Endothelial cell of umbilical vein (primary cell): ENCODE measurements at regions not wholly inside any gene's neighbourhood (a gene's known extent, or its start where the extent isn't known, plus 50 kb on each side); places are given as distances from the start of the nearest gene placed in this dataset.

Experiments
- BruUV-seq: library from RNA; stranded (reverse); fragments of 400-500 nt; replicated peaks from 2 replicates; lab custom pipeline; 2021; lab: Mats Ljungman, UMichigan
- CTCF ChIA-PET: fragments of 300-600, 350-600 bp; sonication (Branson Sonifier 250); formaldehyde crosslinking; loops from one replicate; lab custom pipeline; 2021; ENCODE audit warnings: antibody characterized with exemption, inconsistent platforms; lab: Charles Lee
- POLR2A ChIA-PET: fragments of 300-600, 350-600 bp; sonication (Branson Sonifier 250); formaldehyde crosslinking; loops from one replicate; lab custom pipeline; 2021; ENCODE audit warnings: antibody characterized with exemption, inconsistent platforms; lab: Charles Lee
- DNase-seq: peaks from one replicate; pipeline ENCODE4 v3.0.0-alpha.2; 2011; ENCODE audit warnings: low read depth, low spot score
- FAIRE-seq: peaks from 2 replicates; lab custom pipeline; 2011; peaks lifted over from hg19 to GRCh38; lab: Jason Lieb, UNC
- H2AFZ ChIP-seq: 2 replicates; pipeline ENCODE4 v1.6.0; 2012; ENCODE audit warnings: low read depth, low read length, control low read depth, inconsistent platforms
- H3K27ac ChIP-seq: 2 replicates; pipeline ENCODE4 v1.5.1; 2011; ENCODE audit warnings: low read depth, mild to moderate bottlenecking, control low read depth, low read length, moderate library complexity; ENCODE audit not compliant: insufficient read depth
- H3K27me3 ChIP-seq, 2 experiments: 2 replicates each; pipeline versions ENCODE4 v1.6.0 to v1.6.1; 2011; ENCODE audit warnings: low read length in 2 of 2, mixed read lengths in 1 of 2; ENCODE audit not compliant: control insufficient read depth in 2 of 2, insufficient read depth in 2 of 2
- H3K36me3 ChIP-seq, 2 experiments: 2 replicates in 1 of 2; 3 replicates in 1 of 2; pipeline ENCODE4 v1.5.1; 2011; ENCODE audit warnings: low read length in 2 of 2, mild to moderate bottlenecking in 1 of 2, moderate library complexity in 1 of 2; ENCODE audit not compliant: control insufficient read depth in 2 of 2, insufficient read depth in 2 of 2; ENCODE audit errors: extremely low read depth in 1 of 2
- H3K4me1 ChIP-seq: 3 replicates; pipeline ENCODE4 v1.5.1; 2011; ENCODE audit warnings: mild to moderate bottlenecking, low read length; ENCODE audit not compliant: control insufficient read depth, insufficient read depth; ENCODE audit errors: extremely low read depth
- H3K4me2 ChIP-seq: 2 replicates; pipeline ENCODE4 v1.6.1; 2011; ENCODE audit warnings: low read length, control low read depth, mixed read lengths; ENCODE audit not compliant: insufficient read depth
- H3K4me3 ChIP-seq, 3 experiments: fragments of 200-600 bp in 1 of 3; sonication (generic), shearing (Covaris generic) in 1 of 3; replicated peaks in 1 of 3; 2 replicates each; pipeline ENCODE4 v1.5.1; 2011 to 2016; ENCODE audit warnings: control low read depth in 3 of 3, low read length in 3 of 3, mild to moderate bottlenecking in 2 of 3, inconsistent platforms in 1 of 3, low read depth in 1 of 3, moderate library complexity in 1 of 3; ENCODE audit not compliant: insufficient read depth in 1 of 3
- H3K79me2 ChIP-seq: 2 replicates; pipeline ENCODE4 v1.6.0; 2012; ENCODE audit warnings: low read length, inconsistent platforms; ENCODE audit not compliant: control insufficient read depth, insufficient read depth
- H3K9ac ChIP-seq: replicated peaks from 2 replicates; pipeline ENCODE3; 2011; ENCODE audit warnings: low read length, control low read depth; ENCODE audit not compliant: insufficient read depth; ENCODE audit errors: extremely low read depth
- H3K9me1 ChIP-seq: replicated peaks from 3 replicates; pipeline ENCODE4 v1.6.0; 2011; ENCODE audit warnings: mild to moderate bottlenecking, low read length; ENCODE audit not compliant: control insufficient read depth, insufficient read depth; ENCODE audit errors: extremely low read depth
- H3K9me3 ChIP-seq: replicated peaks from 2 replicates; pipeline ENCODE4 v1.5.1; 2012; ENCODE audit warnings: low read length, inconsistent platforms; ENCODE audit not compliant: control insufficient read depth, insufficient read depth
- H4K20me1 ChIP-seq: replicated peaks from 2 replicates; pipeline ENCODE3; 2011; ENCODE audit warnings: mild to moderate bottlenecking, low read length; ENCODE audit not compliant: control insufficient read depth, insufficient read depth; ENCODE audit errors: extremely low read depth
- CTCF ChIP-seq, 2 donors: IDR thresholded peaks; 1 replicate in 1 of 2; 2 replicates in 1 of 2; pipeline ENCODE4 v1.5.1; 2011; ENCODE audit warnings: low read length in 2 of 2, mild to moderate bottlenecking in 2 of 2, moderate library complexity in 2 of 2, control low read depth in 1 of 2, inconsistent platforms in 1 of 2, low read depth in 1 of 2; ENCODE audit not compliant: insufficient read depth in 1 of 2; ENCODE audit errors: extremely low read depth in 1 of 2
- FOS ChIP-seq: IDR thresholded peaks from 2 replicates; pipeline ENCODE4 v1.6.1; 2011; ENCODE audit warnings: mild to moderate bottlenecking, low read length, moderate library complexity, borderline replicate concordance; ENCODE audit not compliant: insufficient read depth
- GATA2 ChIP-seq: IDR thresholded peaks from 2 replicates; pipeline ENCODE4 v1.7.0; 2011; ENCODE audit warnings: low read depth, mild to moderate bottlenecking, moderate library complexity, mixed read lengths, low read length; ENCODE audit not compliant: insufficient read length, insufficient read depth
- JUN ChIP-seq: IDR thresholded peaks from 2 replicates; pipeline ENCODE4 v1.6.1; 2011; ENCODE audit warnings: borderline replicate concordance, low read depth; ENCODE audit not compliant: insufficient read length, insufficient read depth
- MAX ChIP-seq: IDR thresholded peaks from 2 replicates; pipeline ENCODE4 v1.6.1; 2011; ENCODE audit not compliant: insufficient read depth, insufficient read length
- MYC ChIP-seq: IDR thresholded peaks from one replicate; pipeline ENCODE4 v1.6.1; 2011; ENCODE audit warnings: mild to moderate bottlenecking, low read depth, low read length
- POLR2AphosphoS5 ChIP-seq: IDR thresholded peaks from 2 replicates; pipeline ENCODE4 v1.6.1; 2012; ENCODE audit warnings: low read depth, mild to moderate bottlenecking, control low read depth, low read length, moderate library complexity; ENCODE audit not compliant: insufficient read depth
- dilution Hi-C: fragments of 300-500 bp; cut with MboI; formaldehyde crosslinking; loops from one replicate; pipeline ENCODE4 v1.15.0; 2019; ENCODE audit warnings: low sequenced_read_pairs; ENCODE audit not compliant: extremely low pct_ligation_motif_present
- intact Hi-C: fragments of 100-400 bp; cut with micrococcal nuclease; formaldehyde crosslinking; loops from one replicate; pipeline ENCODE4 v1.10.0; 2022

GRCh38 chr1:220375715-220376114 lies 103.5 kb upstream of the RAB3GAP2 start:
- intact Hi-C loops = no loop called here
- dilution Hi-C loops = no loop called here

More at GRCh38 chr1:220375715-220376114, 103.5 kb upstream of the RAB3GAP2 start:
- no peak overlapping the region for H3K9ac ChIP-seq
- H4K20me1 ChIP-seq = no peaks in the 10 kb centered on the region
- no peak overlapping the region for H2AFZ ChIP-seq
- no peaks in the 10 kb centered on the region for H3K4me1 ChIP-seq
- no peak for FAIRE-seq
- no peaks in the 10 kb centered on the region for H3K9me3 ChIP-seq
- no peaks in the 10 kb centered on the region for H3K9me1 ChIP-seq
- ChIA-PET CTCF (no interaction called here), POLR2A (no interaction called here)
- BruUV-seq = no TSS peak
- TF ChIP-seq GATA2 (no peak), CTCF (IDR thresholded peaks at IDR 0.05; ENCODE audit: extremely low read depth in 1 of 2, insufficient read depth in 1 of 2, low read depth in 1 of 2, low read length in 2 of 2) (no peak), MYC (no peak), MAX (no peak), JUN (no peak), FOS (no peak), POLR2AphosphoS5 (no peak)
- no peak overlapping the region for H3K27ac ChIP-seq
- H3K4me3 ChIP-seq = no peak overlapping the region
- no peak overlapping the region for H3K4me2 ChIP-seq
- H3K36me3 ChIP-seq = no peaks in the 10 kb centered on the region
- no peak for DNase-seq
- no peaks in the 10 kb centered on the region for H3K27me3 ChIP-seq
- H3K79me2 ChIP-seq = no peaks in the 10 kb centered on the region
